Stimulated activated naive CD8-positive, alpha-beta T cell treated with anti-CD3 and anti-CD28 coated beads, Interleukin-15, Interleukin-2, amounts not matched to agents 100 U/mL and 50 U/mL, for 24 hours (primary cell): ENCODE measurements at regions not wholly inside any gene's neighbourhood (a gene's known extent, or its start where the extent isn't known, plus 50 kb on each side); places are given as distances from the start of the nearest gene placed in this dataset.
"Not testable (repeated sequence)": the region's sequence is repeated elsewhere in the genome, so short reads cannot be mapped to it uniquely, and the experiment has no call there.

Experiments used
- ATAC-seq: fragments of 150-1000 bp; cut with Tn5 transposase; one replicate; pipeline ENCODE4 v1.10.0; 2021
- DNase-seq: peaks from one replicate; pipeline ENCODE4 v3.0.0; 2021

DNA sequence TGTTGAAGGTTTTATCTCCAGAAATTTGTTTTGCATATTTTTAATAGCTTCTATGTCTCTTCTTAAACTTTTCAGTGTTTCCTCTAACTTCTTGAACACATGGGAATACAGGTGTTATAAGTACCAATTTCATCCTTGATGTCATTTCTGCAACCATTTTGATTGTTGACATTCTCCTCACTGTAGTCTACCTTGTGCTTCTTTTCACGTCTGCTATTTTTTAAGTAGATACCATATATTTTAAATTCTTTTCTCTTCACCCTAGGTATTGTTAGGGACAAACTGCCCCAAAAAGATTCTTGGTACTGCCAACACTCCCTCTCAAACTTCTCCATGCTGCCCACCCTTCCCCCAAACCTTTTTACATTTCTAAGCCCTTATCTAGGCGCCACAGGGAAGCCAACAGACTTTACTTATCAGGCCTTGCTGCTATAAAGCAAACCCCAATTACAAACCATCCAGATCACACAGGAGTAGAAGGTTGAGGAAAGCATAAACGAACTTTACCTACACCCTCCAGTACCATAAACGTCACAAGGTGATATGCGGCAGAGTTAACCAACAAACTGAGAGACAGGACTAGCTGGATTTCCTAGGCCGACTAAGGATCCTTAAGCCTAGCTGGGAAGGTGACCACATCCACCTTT is 1165.3 kb downstream of the TAF11L14 start:
- no peak for DNase-seq
- ATAC-seq, result no peak

- DNase-seq (no peak), ATAC-seq (no peak)
These were observed 1166.2 kb downstream of the TAF11L14 start for GRCh38 chr5:18800293-18801025.

DNA sequence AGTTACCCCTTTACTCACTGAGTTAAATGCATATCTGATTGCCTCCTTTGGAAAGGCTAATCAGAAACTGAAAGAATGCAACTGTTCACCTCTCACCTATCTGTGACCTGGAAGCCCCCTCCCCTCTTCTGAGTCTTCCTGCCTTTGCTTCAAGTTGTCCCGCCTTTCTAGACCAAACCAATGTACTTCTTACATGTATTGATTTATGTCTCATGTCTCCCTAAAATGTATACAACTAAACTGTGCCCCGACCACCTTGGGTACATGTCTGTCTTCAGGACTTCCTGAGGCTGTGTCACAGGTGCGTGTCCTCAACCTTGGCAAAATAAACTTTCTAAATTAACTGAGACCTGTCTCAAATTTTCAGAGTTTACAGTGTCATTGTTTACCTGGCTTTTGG is 1167.2 kb downstream of the TAF11L14 start:
- not testable (repeated sequence) for ATAC-seq

GRCh38 chr5:18802336-18802735 is 1168.1 kb downstream of the TAF11L14 start:
- DNase-seq, result no peak
- no peak for ATAC-seq

More for the DNA sequence above, 1167.2 kb downstream of the TAF11L14 start:
- DNase-seq, result not testable (repeated sequence)

DNA sequence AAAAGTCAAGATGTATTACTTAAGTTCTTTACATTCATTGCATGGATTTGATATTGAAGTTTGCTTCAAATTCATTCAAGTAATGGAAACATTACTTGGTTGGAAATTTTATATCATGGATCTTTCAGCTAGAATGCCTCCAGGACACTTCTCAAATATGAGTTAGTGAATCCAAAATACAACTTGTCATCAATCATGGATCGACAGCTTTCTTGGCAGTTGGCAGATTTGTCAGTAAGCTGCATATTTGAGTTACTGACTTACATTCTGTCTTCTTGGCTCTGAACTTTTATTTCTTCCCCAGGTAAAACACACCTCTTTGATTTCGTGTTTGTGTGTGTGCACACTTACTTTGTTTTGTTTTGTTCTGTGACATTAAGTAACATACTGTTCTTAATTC is 1171.1 kb downstream of the TAF11L14 start:
- DNase-seq (no peak), ATAC-seq (no peak)

DNA sequence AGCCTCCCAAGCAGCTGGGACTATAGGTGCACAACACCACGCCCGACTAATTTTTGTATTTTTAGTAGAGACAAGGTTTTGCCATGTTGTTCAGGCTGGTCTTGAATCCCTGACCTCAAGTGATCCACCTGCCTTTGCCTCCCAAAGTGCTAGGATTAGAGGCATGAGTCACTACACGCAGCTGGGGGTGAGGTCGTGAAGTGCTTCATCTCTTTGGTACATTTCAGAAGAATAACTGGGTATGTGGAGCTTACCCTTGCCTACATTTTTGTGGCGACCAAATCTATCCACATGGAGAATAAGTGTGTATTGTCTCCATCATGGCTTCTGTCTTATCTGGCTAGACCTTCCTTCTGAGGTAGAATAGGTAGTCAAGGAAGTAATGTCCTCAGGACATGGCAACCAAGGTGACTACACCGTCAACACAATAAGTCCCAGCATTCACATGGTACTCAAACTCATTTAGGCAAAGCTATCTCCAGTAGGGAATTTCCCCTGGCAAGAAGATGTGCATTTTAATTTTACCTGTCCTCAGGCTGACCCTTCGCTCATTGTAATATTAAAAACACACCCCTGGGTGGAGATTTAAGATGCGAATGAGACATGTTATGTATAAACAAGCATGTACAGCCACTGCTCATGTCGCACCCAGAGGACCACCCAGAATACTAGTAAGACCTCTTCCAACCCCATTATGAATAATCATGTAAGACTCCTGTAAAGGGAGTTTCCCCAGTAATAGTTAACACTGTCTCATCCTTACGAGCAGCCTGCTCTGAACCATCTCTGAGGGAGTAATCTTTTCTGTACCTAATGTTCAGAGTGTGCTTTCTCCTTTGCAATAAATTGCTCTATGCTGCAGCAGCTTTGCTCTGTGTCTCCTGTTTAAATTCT is 1173.2 kb downstream of the TAF11L14 start:
- ATAC-seq, result no peak
- no peak for DNase-seq

GRCh38 chr5:18811661-18812060 is 1176.3 kb downstream of the CDH18 start:
- ATAC-seq, result no peak

GRCh38 chr5:18828351-18828750 is 1159.6 kb downstream of the CDH18 start:
- ATAC-seq (no peak), DNase-seq (no peak)

More at GRCh38 chr5:18811661-18812060, 1176.3 kb downstream of the CDH18 start:
- DNase-seq, result no peak

DNA sequence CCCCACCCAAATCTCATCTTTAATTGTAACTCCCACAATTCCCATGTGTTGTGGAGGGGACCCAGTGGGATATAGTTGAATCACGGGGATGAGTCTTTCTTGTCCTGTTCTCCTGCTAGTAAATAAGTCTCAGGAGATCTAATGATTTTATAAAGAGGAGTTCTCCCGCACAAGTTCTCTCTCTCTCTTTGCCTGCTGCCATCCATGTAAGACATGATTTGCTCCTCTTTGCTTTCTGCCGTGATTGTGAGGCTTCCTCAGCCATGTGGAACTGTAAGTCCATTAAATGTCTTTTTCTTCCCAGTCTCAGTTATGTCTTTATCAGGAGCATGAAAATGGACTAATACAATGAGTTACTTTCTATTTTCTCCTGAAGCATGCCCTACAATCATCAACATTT is 1158.5 kb downstream of the CDH18 start:
- ATAC-seq, result no peak

GRCh38 chr5:18850216-18850615 is 1137.8 kb downstream of the CDH18 start:
- no peak for ATAC-seq
- DNase-seq, result no peak

More for the DNA sequence above, 1158.5 kb downstream of the CDH18 start:
- no peak for DNase-seq

GRCh38 chr5:18872978-18873377 is 1115.0 kb downstream of the CDH18 start:
- DNase-seq, result no peak
- no peak for ATAC-seq

DNA sequence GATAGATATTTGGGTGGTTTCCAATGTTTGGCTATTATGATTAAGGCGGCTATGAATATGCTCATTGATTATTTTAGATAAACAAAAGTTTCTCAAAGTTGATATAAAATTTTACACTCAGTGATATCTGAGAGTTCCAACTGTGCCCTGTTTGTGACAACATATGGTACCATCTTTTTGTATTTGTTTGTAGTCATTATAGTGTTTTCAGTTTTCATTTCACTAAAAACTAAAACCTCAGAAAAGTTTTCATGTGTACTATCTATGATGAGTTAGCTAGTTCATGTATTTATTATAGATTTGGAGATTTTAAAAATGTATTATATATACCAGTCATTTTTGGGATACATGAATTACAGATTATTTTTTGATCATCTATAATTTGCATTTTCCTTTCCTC is 1111.4 kb downstream of the CDH18 start:
- no peak for ATAC-seq
- DNase-seq, result no peak

DNA sequence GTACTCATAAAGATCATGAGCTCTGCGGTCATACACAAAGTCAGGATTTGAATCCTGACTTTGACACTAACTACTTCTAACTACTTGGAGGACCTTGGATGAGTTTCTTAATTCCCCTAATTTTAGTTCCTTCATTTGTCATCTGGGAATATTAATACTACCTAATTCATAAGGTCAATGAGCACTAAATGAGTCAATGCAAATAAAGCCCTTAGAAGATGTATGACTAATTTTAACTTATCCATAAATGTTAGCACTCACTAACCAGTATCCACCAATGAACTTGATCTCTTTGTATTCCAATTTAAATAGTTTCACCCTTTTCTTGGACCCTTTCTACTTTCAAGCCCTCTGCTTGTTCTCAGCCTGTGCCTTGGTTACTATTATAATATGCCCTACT is 1106.4 kb downstream of the CDH18 start:
- DNase-seq (no peak), ATAC-seq (no peak)

- no peak for DNase-seq
- ATAC-seq, result no peak
These were observed 1105.8 kb downstream of the CDH18 start for GRCh38 chr5:18882154-18882553.

DNA sequence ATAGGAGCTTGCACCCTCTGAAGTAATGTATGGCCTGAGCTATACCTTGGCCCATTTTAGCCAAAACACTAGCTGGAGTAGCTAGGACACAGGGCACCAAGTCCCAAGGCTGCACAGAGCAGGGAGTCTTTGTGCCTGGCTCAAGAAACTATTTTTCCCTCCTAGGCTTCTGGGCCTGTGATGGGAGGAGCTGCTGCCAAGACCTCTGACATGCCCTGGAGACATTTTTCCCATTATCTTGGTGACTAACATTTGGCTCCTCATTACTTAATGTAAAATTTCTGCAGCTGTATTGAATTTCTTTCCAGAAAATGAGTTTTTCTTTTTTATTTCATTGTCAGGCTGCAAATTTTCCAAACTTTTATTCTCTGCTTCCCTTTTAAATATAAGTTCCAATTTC is 1099.2 kb downstream of the CDH18 start:
- DNase-seq, result no peak
- ATAC-seq, result no peak

DNA sequence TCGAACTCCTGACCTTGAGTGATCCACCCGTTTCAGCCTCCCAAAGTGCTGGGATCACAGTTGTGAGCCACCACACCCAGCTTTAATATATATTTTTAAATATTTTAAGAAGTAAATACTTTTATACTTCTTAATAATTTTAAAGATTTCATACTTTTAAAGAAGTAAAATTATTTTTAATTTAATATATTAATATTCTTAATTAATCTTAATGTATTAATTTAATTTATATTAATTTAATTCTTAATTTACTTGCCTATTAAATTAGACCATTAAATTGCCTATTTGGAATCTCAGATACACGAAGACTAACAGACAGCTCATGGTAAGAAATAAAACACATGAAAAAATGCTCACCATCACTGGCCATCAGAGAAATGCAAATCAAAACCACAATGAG is 1087.4 kb downstream of the CDH18 start:
- no peak for DNase-seq
- no peak for ATAC-seq

- DNase-seq, result no peak
- ATAC-seq, result no peak
These were observed 1067.0 kb downstream of the CDH18 start for GRCh38 chr5:18920966-18921365.

DNA sequence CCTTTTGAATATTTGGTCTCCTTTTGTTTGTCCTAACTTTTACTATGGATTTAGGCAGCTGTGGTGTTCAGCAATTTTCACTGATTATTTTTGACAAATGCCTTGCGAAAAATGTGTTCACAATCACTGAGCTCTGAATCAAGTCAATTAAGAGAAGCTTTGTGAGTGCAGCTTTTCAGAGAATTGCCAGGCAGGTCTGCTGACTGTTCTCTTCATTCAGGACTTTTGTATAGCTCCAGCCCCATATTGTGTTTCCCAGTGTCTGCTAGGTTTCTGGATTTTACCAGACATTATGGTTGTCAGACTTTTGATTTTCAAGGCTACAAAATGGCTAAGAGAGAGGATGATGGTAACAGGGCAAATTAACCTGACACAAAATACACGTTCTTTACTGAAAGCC is 1055.9 kb downstream of the CDH18 start:
- DNase-seq, result no peak
- ATAC-seq, result no peak

GRCh38 chr5:18944771-18945170 is 1043.2 kb downstream of the CDH18 start:
- no peak for ATAC-seq
- DNase-seq, result no peak

DNA sequence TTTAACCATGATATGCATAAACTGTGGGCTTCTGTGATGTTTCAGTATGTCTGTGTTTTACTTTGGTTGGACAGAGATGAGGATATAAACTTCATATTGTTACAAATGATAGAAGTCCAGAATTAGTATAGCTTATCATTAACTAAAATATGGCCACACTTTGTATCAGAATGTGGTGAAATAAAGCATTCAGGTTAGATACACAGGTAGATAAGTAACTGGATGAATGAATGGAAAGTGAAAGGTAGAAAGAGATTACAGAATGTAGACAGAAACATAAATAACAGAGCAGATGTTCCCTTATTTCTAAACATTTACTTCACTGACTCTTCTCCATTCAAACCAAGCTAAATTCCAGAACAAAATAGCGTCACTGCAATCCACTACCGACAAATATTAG is 1033.8 kb downstream of the CDH18 start:
- no peak for ATAC-seq
- DNase-seq, result no peak

DNA sequence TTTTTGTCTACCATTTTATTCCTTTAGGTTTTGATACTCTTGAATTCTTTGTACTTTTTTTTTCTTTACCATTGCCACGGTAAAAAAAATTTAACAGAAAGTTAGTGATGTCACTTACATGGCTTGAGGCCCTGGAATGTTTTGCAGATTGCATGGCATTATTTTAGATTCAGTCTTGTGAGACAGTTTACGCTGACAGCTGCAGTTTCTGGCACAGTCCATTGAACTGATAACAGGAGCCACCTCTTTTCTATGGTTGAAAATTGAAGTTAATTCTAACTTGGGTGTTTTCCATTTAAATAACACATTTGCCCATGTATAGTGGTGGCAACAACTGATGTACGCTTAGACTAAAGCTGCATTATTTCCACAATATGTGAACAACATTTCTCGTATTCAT is 1028.5 kb downstream of the CDH18 start:
- DNase-seq (no peak), ATAC-seq (no peak)

- no peak for ATAC-seq
- DNase-seq, result no peak
These were observed 1026.8 kb downstream of the CDH18 start for GRCh38 chr5:18961234-18961633.

GRCh38 chr5:18965893-18966292 is 1022.1 kb downstream of the CDH18 start:
- no peak for DNase-seq
- no peak for ATAC-seq
